ENCODE measurements at regions not wholly inside any gene's neighbourhood (a gene's known extent, or its start where the extent isn't known, plus 50 kb on each side); places are given as distances from the start of the nearest gene placed in this dataset.

DNA sequence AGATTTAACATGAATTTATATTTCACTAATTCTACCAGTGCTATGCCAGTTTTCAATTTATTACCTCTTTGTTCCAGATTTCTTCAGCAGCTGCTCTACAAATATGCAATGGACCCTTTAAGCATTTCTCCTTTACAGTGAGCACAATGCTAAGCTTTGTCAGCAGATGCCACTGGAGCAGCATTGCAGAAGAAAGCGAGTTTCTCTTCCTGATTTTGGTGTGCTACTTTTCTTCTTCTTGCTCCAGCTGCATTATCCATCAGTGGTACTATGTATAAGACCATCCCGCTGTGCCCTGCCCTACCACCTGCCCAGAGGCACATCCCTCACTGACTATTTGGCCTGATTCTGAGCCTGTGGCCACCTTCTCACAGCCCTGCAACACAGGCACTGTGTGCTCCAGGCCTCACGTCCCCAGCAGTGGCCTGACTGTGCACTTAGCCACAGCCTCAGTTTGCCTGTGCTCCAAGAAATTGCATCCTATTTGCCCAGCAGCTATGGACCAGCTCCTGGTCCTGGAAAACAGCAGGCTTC is 84.1 kb downstream of the TNFAIP3 start:
- TF ChIP-seq, protein P1, sequence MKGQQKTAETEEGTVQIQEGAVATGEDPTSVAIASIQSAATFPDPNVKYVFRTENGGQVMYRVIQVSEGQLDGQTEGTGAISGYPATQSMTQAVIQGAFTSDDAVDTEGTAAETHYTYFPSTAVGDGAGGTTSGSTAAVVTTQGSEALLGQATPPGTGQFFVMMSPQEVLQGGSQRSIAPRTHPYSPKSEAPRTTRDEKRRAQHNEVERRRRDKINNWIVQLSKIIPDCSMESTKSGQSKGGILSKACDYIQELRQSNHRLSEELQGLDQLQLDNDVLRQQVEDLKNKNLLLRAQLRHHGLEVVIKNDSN (IDR thresholded peaks at IDR 0.05) = no peak
- TF ChIP-seq, protein P2, sequence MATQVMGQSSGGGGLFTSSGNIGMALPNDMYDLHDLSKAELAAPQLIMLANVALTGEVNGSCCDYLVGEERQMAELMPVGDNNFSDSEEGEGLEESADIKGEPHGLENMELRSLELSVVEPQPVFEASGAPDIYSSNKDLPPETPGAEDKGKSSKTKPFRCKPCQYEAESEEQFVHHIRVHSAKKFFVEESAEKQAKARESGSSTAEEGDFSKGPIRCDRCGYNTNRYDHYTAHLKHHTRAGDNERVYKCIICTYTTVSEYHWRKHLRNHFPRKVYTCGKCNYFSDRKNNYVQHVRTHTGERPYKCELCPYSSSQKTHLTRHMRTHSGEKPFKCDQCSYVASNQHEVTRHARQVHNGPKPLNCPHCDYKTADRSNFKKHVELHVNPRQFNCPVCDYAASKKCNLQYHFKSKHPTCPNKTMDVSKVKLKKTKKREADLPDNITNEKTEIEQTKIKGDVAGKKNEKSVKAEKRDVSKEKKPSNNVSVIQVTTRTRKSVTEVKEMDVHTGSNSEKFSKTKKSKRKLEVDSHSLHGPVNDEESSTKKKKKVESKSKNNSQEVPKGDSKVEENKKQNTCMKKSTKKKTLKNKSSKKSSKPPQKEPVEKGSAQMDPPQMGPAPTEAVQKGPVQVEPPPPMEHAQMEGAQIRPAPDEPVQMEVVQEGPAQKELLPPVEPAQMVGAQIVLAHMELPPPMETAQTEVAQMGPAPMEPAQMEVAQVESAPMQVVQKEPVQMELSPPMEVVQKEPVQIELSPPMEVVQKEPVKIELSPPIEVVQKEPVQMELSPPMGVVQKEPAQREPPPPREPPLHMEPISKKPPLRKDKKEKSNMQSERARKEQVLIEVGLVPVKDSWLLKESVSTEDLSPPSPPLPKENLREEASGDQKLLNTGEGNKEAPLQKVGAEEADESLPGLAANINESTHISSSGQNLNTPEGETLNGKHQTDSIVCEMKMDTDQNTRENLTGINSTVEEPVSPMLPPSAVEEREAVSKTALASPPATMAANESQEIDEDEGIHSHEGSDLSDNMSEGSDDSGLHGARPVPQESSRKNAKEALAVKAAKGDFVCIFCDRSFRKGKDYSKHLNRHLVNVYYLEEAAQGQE (IDR thresholded peaks at IDR 0.05; ENCODE audit: low read depth) = no peak
- TF ChIP-seq, protein P3, sequence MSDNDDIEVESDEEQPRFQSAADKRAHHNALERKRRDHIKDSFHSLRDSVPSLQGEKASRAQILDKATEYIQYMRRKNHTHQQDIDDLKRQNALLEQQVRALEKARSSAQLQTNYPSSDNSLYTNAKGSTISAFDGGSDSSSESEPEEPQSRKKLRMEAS (IDR thresholded peaks at IDR 0.05) = no peak
- no peak for TF ChIP-seq NFIC (IDR thresholded peaks at IDR 0.05)
- TF ChIP-seq TCF12 (IDR thresholded peaks at IDR 0.05; ENCODE audit: low read depth) = no peak
- no peak for TF ChIP-seq RAD21 (IDR thresholded peaks at IDR 0.05; ENCODE audit: low read depth)
- no peak for TF ChIP-seq TEAD4 (IDR thresholded peaks at IDR 0.05)
- TF ChIP-seq YY1 (IDR thresholded peaks at IDR 0.05; ENCODE audit: low read depth) = no peak

DNA sequence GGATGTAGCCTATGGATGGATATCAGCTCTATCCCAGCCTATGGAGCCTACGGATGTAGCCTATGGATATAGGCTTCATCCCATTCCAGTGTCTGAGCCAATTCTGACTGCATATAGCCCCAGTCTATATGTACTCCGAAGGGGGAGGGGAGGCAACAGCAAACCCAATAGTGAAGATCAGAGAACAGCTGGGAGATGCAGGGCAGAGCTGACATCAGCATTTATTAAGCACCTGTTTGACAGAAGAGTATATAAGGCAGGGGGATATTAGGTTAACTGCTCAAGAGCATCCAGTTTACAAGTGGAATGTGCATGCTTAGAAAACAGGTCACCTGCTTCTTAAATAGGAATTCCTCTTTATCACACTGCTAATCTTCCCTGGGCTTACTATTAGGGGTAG is 85.2 kb downstream of the TNFAIP3 start:
- TF ChIP-seq CEBPB (IDR thresholded peaks at IDR 0.05) = no peak
- TF ChIP-seq RAD21 (IDR thresholded peaks at IDR 0.05; ENCODE audit: low read depth) = no peak
- TF ChIP-seq TEAD4 (IDR thresholded peaks at IDR 0.05) = no peak
- no peak for TF ChIP-seq YY1 (IDR thresholded peaks at IDR 0.05; ENCODE audit: low read depth)
- TF ChIP-seq, protein P1 (IDR thresholded peaks at IDR 0.05) = no peak
- no peak for TF ChIP-seq EP300 (IDR thresholded peaks at IDR 0.05; ENCODE audit: borderline replicate concordance)

DNA sequence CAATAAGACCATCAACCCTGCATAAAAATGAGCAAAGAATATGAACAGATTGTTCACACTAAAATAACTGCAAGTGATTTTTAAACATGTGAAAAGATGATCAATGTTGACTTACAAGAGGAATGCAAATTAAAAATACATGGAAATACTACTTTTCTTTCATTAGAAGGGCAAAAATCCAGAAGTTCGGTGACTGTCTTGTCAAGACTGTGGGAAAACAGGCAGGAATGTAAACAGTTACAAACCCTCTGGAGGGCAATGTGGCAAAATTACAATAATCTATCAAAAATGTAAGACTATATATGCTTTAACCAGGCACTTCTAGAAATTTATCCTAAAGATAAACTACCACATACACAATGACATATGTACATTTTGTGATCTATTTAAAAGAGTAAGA is 86.7 kb downstream of the TNFAIP3 start:
- no peak for TF ChIP-seq ZBTB7A (IDR thresholded peaks at IDR 0.05; ENCODE audit: low read depth)
- TF ChIP-seq EGR1 (IDR thresholded peaks at IDR 0.05) = no peak
- TF ChIP-seq EP300 (IDR thresholded peaks at IDR 0.05; ENCODE audit: borderline replicate concordance) = no peak
- TF ChIP-seq, protein P2 (IDR thresholded peaks at IDR 0.05; ENCODE audit: low read depth) = no peak
- TF ChIP-seq YY1 (IDR thresholded peaks at IDR 0.05; ENCODE audit: low read depth) = no peak
- TF ChIP-seq TCF12 (IDR thresholded peaks at IDR 0.05; ENCODE audit: low read depth) = no peak

DNA sequence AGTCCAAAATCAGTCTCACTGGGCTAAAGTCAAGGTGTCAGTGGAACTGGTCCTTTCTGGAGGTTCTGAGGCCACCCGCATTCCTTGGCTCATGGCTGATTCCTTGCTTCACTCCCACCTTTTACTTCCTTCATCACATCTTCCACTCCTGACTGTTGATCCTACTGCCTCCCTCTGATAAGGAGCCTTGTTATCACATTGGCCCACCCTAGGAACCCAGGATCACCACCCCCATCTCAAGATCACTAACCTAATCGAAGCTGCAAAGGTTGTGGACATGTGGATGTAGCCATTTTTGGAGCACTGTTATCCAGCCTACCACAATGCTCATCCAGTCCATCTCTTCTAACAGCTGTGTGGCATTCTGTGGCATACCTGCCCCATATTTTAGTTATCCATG is 87.2 kb downstream of the TNFAIP3 start:
- TF ChIP-seq TCF12 (IDR thresholded peaks at IDR 0.05; ENCODE audit: low read depth) (no peak), CEBPB (IDR thresholded peaks at IDR 0.05) (no peak), TAF1 (IDR thresholded peaks at IDR 0.05; ENCODE audit: low read depth) (no peak), YY1 (IDR thresholded peaks at IDR 0.05; ENCODE audit: low read depth) (no peak), ZBTB7A (IDR thresholded peaks at IDR 0.05; ENCODE audit: low read depth) (no peak), FOXM1 (IDR thresholded peaks at IDR 0.05; ENCODE audit: borderline replicate concordance, low read depth) (no peak)
- TF ChIP-seq, protein P1 (IDR thresholded peaks at IDR 0.05) = no peak
- TF ChIP-seq, protein P2 (IDR thresholded peaks at IDR 0.05; ENCODE audit: low read depth) = no peak
- TF ChIP-seq, protein P3 (IDR thresholded peaks at IDR 0.05) = no peak

DNA sequence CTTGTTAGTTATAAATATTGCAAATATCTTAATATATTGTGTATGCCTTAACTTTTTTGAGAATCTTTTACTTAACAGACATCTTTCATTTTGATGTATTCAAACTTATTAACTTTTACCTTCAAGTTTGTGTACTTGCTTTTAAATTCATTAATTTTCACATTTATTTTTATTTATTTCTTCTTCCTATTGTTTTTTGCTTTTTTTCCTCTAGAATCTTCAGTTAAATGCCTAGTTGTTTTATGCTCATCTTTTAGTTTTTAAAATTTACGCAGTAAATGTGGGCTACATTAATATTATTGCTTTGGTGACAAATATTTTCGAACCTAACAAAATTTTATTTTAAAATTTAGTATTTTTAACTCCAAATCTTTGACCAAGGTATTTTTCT is 89.0 kb downstream of the TNFAIP3 start:
- TF ChIP-seq CREB1 (IDR thresholded peaks at IDR 0.05; ENCODE audit: low read depth) (no peak), TCF12 (IDR thresholded peaks at IDR 0.05; ENCODE audit: low read depth) (no peak), TEAD4 (IDR thresholded peaks at IDR 0.05) (no peak), NFIC (IDR thresholded peaks at IDR 0.05) (no peak)
- TF ChIP-seq, protein P2 (IDR thresholded peaks at IDR 0.05; ENCODE audit: low read depth) = no peak
- TF ChIP-seq, protein P3 (IDR thresholded peaks at IDR 0.05) = no peak

All from Ishikawa (cell line).